Neuronal stem cell (in vitro differentiated cells): ENCODE measurements at regions not wholly inside any gene's neighbourhood (a gene's known extent, or its start where the extent isn't known, plus 50 kb on each side); places are given as distances from the start of the nearest gene placed in this dataset.

Experiments used
- DNase-seq: peaks from one replicate; pipeline ENCODE4 v3.0.0-alpha.2; 2013; ENCODE audit warnings: low spot score
- H2AFZ ChIP-seq: one replicate; pipeline ENCODE4 v1.6.1; 2013; ENCODE audit warnings: mild to moderate bottlenecking, low read length, inconsistent platforms
- H2AK5ac ChIP-seq: 2 replicates; pipeline ENCODE4 v1.6.1; 2013; ENCODE audit warnings: low read depth, mild to moderate bottlenecking, inconsistent platforms, low read length, moderate library complexity, mixed read lengths
- H2BK120ac ChIP-seq: 2 replicates; pipeline ENCODE4 v1.6.1; 2013; ENCODE audit warnings: low read depth, mild to moderate bottlenecking, inconsistent platforms, low read length, moderate library complexity, mixed read lengths
- H2BK12ac ChIP-seq: one replicate; pipeline ENCODE4 v1.6.1; 2013; ENCODE audit warnings: low read length, inconsistent platforms
- H2BK15ac ChIP-seq: 2 replicates; pipeline ENCODE4 v1.6.1; 2013; ENCODE audit warnings: mild to moderate bottlenecking, low read length, inconsistent platforms, mixed read lengths
- H2BK5ac ChIP-seq: one replicate; pipeline ENCODE4 v1.6.1; 2013; ENCODE audit warnings: inconsistent platforms, mild to moderate bottlenecking, low read length, moderate library complexity
- H3K14ac ChIP-seq: one replicate; pipeline ENCODE4 v1.6.1; 2013; ENCODE audit warnings: low read length, inconsistent platforms
- H3K18ac ChIP-seq: 2 replicates; pipeline ENCODE4 v1.6.1; 2013; ENCODE audit warnings: low read length, inconsistent platforms
- H3K23ac ChIP-seq: 2 replicates; pipeline ENCODE4 v1.6.1; 2013; ENCODE audit warnings: low read depth, mild to moderate bottlenecking, mixed read lengths, low read length, inconsistent platforms; ENCODE audit not compliant: poor library complexity
- H3K27ac ChIP-seq: replicated peaks from 3 replicates; pipeline ENCODE4 v1.5.1; 2013; ENCODE audit warnings: low read length, inconsistent platforms
- H3K27me3 ChIP-seq, 3 experiments: 2 replicates each; pipeline ENCODE4 v1.6.1; 2013; ENCODE audit warnings: low read length in 3 of 3, mild to moderate bottlenecking in 2 of 3, inconsistent platforms in 1 of 3, low read depth in 1 of 3, mixed read lengths in 1 of 3, moderate library complexity in 1 of 3; ENCODE audit not compliant: control insufficient read depth in 3 of 3, insufficient read depth in 3 of 3
- H3K36me3 ChIP-seq, 2 donors: replicated peaks in 1 of 2; 2 replicates each; pipeline ENCODE4 v1.6.1; 2013; ENCODE audit warnings: low read length in 2 of 2; ENCODE audit not compliant: control insufficient read depth in 2 of 2, insufficient read depth in 2 of 2
- H3K4ac ChIP-seq: 2 replicates; pipeline ENCODE4 v1.6.1; 2013; ENCODE audit warnings: inconsistent platforms, mild to moderate bottlenecking, low read length, moderate library complexity
- H3K4me1 ChIP-seq, 2 donors: 1 replicate in 1 of 2; 2 replicates in 1 of 2; pipeline ENCODE4 v1.6.1; 2013; ENCODE audit warnings: low read length in 2 of 2, low read depth in 1 of 2; ENCODE audit not compliant: control insufficient read depth in 2 of 2, insufficient read depth in 1 of 2
- H3K4me2 ChIP-seq: one replicate; pipeline ENCODE4 v1.6.1; 2013; ENCODE audit warnings: mild to moderate bottlenecking, low read length, inconsistent platforms; ENCODE audit not compliant: insufficient read depth, poor library complexity, severe bottlenecking
- H3K4me3 ChIP-seq, 2 donors: 2 replicates each; pipeline ENCODE4 v1.5.1; 2013; ENCODE audit warnings: low read length in 2 of 2, mild to moderate bottlenecking in 2 of 2, inconsistent platforms in 1 of 2, moderate library complexity in 1 of 2
- H3K79me1 ChIP-seq: one replicate; pipeline ENCODE4 v1.6.1; 2013; ENCODE audit warnings: low read depth, mild to moderate bottlenecking, inconsistent platforms, low read length, moderate library complexity
- H3K9ac ChIP-seq: one replicate; pipeline ENCODE4 v1.6.1; 2013; ENCODE audit warnings: mild to moderate bottlenecking, low read depth, low read length, inconsistent platforms; ENCODE audit not compliant: poor library complexity
- H3K9me3 ChIP-seq, 2 donors: replicated peaks in 1 of 2; 2 replicates each; pipeline versions ENCODE3 to v1.6.1; 2013; ENCODE audit warnings: low read length in 2 of 2, mild to moderate bottlenecking in 2 of 2, inconsistent platforms in 1 of 2, low read depth in 1 of 2, mixed read lengths in 1 of 2, moderate library complexity in 1 of 2; ENCODE audit not compliant: control insufficient read depth in 2 of 2, insufficient read depth in 1 of 2
- H4K8ac ChIP-seq: one replicate; pipeline ENCODE4 v1.6.1; 2013; ENCODE audit warnings: low read depth, mild to moderate bottlenecking, inconsistent platforms, low read length, moderate library complexity
- H4K91ac ChIP-seq: one replicate; pipeline ENCODE4 v1.6.1; 2013; ENCODE audit warnings: low read length, low read depth, mild to moderate bottlenecking, inconsistent platforms; ENCODE audit not compliant: poor library complexity
- WGBS, 2 donors: extraction: QIAGEN DNeasy Blood & Tissue Kit; methylation state at CpG; one replicate each; pipeline ENCODE4 v1.1.7; 2013; ENCODE audit warnings: missing lambda C conversion rate in 2 of 2, mixed read lengths in 1 of 2; ENCODE audit not compliant: insufficient read length in 2 of 2, insufficient replicate concordance in 1 of 2; ENCODE audit errors: extremely low coverage in 2 of 2; 5-methylcytosine and 5-hydroxymethylcytosine counted together

DNA sequence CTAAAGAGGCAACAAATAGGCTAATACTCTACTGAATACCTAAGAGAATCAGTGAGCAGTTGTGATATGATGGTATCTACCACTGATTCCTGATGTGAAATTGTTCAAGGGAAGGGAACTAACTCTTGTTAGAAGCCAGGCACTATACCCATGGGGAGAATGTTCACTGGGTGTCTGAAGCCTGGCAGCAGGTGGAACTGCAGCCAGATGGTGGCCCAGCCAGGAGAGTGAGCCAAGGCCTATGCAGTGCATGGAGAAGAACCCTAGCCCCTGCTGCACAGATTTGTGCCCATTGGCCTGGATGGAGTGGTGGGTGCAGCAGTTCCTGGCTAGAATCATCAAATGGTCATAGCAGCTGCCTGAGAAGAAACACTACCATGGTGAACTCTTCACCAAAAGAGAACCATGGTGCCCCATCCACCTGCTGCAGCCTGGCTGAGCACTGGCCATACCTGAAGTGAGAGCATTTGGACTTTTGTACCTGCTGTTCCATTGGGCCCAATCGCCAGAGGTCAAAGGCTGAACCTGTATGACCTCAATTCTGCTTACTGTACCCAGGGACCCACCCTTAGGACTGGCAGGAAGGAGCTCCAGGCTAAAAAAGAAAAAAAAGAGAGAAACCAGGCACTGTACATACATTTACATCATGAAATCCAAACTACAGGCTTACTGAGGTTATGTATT lies 118.8 kb upstream of the IVNS1ABP start:
- Histone ChIP-seq H3K27me3 (no peaks in the 10 kb centered on the region), H2BK5ac (no peak overlapping the region)
- WGBS, 2 donors, result no CpG with 5 or more reads among the region's 1 CpG

DNA sequence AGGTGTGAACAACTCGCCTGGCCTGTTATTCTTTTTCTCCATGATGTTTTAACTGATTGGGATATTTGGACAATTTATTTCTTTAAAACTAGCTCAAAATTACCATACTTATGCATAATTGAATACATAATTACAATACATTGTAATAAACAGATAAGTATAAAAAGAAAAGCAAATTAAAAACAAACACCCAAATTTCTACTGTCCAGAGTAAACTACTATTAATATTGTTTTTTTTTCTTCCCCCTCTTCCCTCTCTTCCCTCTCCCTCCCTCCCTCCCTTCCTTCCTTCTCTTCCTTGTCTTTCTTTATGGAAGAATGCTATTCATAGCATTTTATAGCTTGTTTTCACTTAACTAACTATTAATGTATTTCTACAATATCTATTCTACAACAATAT lies 117.7 kb upstream of the IVNS1ABP start:
- Histone ChIP-seq H2BK5ac (no peak overlapping the region), H3K27me3 (no peaks in the 10 kb centered on the region), H2AK5ac (no peak overlapping the region), H4K91ac (no peak overlapping the region), H3K79me1 (no peaks in the 10 kb centered on the region), H3K4me3 (no peak overlapping the region), H2BK120ac (no peak overlapping the region), H3K4me1 (no peaks in the 10 kb centered on the region), H2BK15ac (no peak overlapping the region), H3K9ac (no peak overlapping the region), H3K36me3 (no peaks in the 10 kb centered on the region), H3K14ac (no peak overlapping the region), H2BK12ac (no peak overlapping the region), H3K4ac (no peak overlapping the region), H3K27ac (no peak overlapping the region), H3K18ac (no peak overlapping the region), H3K4me2 (no peak overlapping the region), H3K9me3 (no peaks in the 10 kb centered on the region), H2AFZ (no peak overlapping the region), H4K8ac (no peak overlapping the region), H3K23ac (no peak overlapping the region)
- no CpG with 5 or more reads among the region's 1 CpG for WGBS, 2 donors
- no peak for DNase-seq

More for the DNA sequence above, 118.8 kb upstream of the IVNS1ABP start:
- H3K4ac ChIP-seq, result no peak overlapping the region
- no peaks in the 10 kb centered on the region for H3K36me3 ChIP-seq
- no peak overlapping the region for H3K4me3 ChIP-seq
- H2BK12ac ChIP-seq, result no peak overlapping the region
- no peak overlapping the region for H4K8ac ChIP-seq
- no peaks in the 10 kb centered on the region for H3K9me3 ChIP-seq
- no peak overlapping the region for H2BK15ac ChIP-seq
- no peak overlapping the region for H3K18ac ChIP-seq
- no peak overlapping the region for H4K91ac ChIP-seq
- no peak overlapping the region for H2AK5ac ChIP-seq
- no peak overlapping the region for H3K9ac ChIP-seq
- H3K79me1 ChIP-seq, result no peaks in the 10 kb centered on the region
- H3K23ac ChIP-seq, result no peak overlapping the region
- H3K4me1 ChIP-seq, result no peaks in the 10 kb centered on the region
- H2BK120ac ChIP-seq, result no peak overlapping the region
- H3K27ac ChIP-seq, result no peak overlapping the region
- DNase-seq, result no peak
- no peak overlapping the region for H2AFZ ChIP-seq
- no peak overlapping the region for H3K14ac ChIP-seq
- H3K4me2 ChIP-seq, result no peak overlapping the region

DNA sequence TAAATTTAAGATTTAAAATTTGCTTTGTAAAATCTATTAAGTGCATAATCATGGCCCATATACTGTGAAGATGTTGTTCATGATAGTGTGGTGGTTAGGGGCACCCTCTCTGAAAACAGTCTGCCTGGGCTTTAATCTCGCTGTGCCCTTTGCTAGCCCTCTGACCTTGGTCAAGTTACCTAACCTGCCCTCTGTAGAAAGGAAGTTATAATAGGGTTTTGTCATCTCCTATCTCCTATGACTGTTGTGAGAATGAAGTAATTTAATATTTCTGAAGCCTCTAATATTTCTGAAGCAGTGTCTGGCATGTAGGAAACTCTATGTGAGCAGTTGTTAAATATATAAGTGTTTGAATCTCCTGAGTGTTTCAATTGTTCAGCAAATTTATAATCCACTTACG lies 116.6 kb upstream of the IVNS1ABP start:
- Histone ChIP-seq H3K9me3 (no peaks in the 10 kb centered on the region), H3K9ac (no peak overlapping the region), H2BK5ac (no peak overlapping the region), H3K4ac (no peak overlapping the region), H3K79me1 (no peaks in the 10 kb centered on the region), H3K14ac (no peak overlapping the region), H4K8ac (no peak overlapping the region), H2AFZ (no peak overlapping the region), H3K4me2 (no peak overlapping the region), H4K91ac (no peak overlapping the region), H2BK15ac (no peak overlapping the region), H3K27ac (no peak overlapping the region), H3K36me3 (no peaks in the 10 kb centered on the region), H3K4me3 (no peak overlapping the region), H2AK5ac (no peak overlapping the region), H3K27me3 (no peaks in the 10 kb centered on the region), H3K18ac (no peak overlapping the region), H2BK12ac (no peak overlapping the region), H3K23ac (no peak overlapping the region), H2BK120ac (no peak overlapping the region), H3K4me1 (no peaks in the 10 kb centered on the region)
- no CpG with 5 or more reads among the region's 2 CpGs for WGBS, 2 donors
- DNase-seq, result no peak

DNA sequence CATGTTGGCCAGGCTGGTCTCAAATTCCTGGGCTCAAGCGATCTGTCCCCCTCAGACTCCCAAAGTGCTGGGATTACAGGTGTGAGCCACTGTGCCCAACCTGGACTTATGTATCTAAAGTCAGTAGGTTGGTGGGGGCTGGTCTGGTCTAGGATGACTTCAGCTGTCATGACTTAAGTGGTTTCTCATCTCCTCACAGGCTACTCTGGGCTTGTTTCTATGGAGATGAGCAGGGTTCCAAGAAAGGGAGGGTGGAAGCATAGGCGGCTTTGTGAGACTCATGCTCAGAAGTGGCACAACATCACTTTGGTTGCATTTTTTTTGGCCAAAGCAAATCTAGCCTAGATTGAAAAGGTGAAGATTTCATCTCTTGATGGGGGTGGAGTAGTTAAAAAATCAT lies 115.9 kb upstream of the IVNS1ABP start:
- no peak for DNase-seq
- Histone ChIP-seq H3K23ac (no peak overlapping the region), H3K9me3 (no peaks in the 10 kb centered on the region), H3K27me3 (no peaks in the 10 kb centered on the region), H3K18ac (no peak overlapping the region), H4K91ac (no peak overlapping the region), H3K79me1 (no peaks in the 10 kb centered on the region), H3K4me2 (no peak overlapping the region), H3K9ac (no peak overlapping the region), H2BK15ac (no peak overlapping the region), H3K4me1 (no peaks in the 10 kb centered on the region), H2BK12ac (no peak overlapping the region), H3K27ac (no peak overlapping the region), H2BK120ac (no peak overlapping the region), H4K8ac (no peak overlapping the region), H3K36me3 (no peaks in the 10 kb centered on the region), H2AFZ (no peak overlapping the region), H3K14ac (no peak overlapping the region), H3K4ac (no peak overlapping the region), H2BK5ac (no peak overlapping the region), H2AK5ac (no peak overlapping the region), H3K4me3 (no peak overlapping the region)
- WGBS, 2 donors, result no CpG with 5 or more reads among the region's 2 CpGs
